ENCODE measurements at regions not wholly inside any gene's neighbourhood (a gene's known extent, or its start where the extent isn't known, plus 50 kb on each side); places are given as distances from the start of the nearest gene placed in this dataset.
A peak's percentile ranks its signal among the peaks of the same experiment; 100 is the strongest.
"Not testable (repeated sequence)": the region's sequence is repeated elsewhere in the genome, so short reads cannot be mapped to it uniquely, and the experiment has no call there.

GRCh38 chr18:10143596-10143995 lies 229.8 kb downstream of the VAPA start:
- no peak for DNase-seq

- DNase-seq = no peak
These were observed 231.7 kb downstream of the VAPA start for GRCh38 chr18:10145546-10145945.

GRCh38 chr18:10147226-10147625 lies 233.4 kb downstream of the VAPA start:
- DNase-seq = no peak

DNA sequence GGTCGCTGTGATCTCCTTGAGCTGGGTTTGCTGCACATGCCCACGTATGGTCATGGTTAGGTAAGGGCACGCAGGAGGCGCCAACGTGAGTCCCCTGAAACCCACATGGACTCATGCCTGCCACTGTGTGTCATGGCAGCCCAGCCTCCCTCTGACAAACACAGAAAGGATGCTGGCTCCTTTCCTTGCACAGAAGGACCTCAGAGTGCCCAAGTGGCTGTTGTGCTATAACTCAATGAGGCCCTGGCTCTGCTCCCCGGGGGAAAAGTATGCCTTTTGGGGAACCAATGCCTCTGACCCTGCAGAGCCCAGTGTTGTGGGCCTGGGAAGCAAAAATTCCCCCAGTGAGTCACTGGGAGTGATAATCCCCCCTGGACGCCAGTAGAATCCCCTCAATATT lies 233.9 kb downstream of the VAPA start:
- no peak for DNase-seq

GRCh38 chr18:10148189-10148929 lies 234.5 kb downstream of the VAPA start:
- no peak for DNase-seq

DNA sequence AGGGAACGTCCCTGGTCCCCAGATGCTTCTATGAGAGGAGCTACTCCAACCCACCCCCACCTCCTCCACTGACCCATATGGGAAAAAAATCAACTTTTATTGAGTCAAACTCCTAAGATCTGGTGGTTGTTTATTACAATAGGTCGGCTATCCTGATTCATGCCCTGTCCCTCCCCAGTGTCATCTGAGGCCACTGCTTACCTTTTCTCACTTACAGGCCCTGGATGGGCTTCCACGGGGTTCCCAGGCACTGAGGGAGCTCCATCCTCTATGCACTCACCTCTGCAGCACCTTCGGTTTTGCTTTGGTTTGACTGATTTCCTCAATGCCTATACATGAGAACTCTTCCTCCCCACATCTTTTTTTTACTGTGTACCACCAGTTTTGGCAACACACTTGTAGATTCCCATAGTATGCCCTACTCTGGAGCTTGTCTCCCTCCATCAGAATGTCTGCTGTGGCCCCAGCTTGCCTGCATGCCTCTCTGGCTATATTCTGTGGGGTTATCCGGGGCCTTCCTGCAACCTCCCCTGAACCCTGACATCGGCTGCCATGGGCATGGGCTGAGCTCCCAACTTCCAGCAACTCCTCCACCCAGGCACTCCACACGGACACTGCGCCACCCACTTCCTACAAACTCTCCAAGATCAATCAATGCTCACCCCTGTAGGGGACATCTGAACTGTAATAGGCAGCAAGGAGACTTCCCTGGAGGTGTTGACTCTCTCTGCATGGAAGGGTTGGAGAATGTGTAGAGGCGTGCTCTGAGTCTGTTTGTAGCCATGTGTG lies 236.1 kb downstream of the VAPA start:
- DNase-seq = no peak

DNA sequence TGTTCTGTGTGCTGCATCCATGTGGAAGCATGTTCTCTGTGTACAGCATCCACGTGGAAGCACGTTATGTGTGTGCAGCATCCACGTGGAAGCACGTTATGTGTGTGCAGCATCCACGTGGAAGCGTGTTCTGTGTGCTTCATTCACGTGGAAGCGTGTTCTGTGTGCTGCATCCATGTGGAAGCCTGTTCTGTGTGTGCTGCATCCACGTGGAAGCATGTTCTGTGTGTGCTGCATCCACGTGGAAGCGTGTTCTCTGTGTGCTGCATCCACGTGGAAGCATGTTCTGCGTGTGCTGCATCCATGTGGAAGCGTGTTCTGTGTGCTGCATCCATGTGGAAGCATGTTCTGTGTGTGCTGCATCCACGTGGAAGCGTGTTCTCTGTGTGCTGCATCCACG lies 236.8 kb downstream of the VAPA start:
- not testable (repeated sequence) for DNase-seq

DNA sequence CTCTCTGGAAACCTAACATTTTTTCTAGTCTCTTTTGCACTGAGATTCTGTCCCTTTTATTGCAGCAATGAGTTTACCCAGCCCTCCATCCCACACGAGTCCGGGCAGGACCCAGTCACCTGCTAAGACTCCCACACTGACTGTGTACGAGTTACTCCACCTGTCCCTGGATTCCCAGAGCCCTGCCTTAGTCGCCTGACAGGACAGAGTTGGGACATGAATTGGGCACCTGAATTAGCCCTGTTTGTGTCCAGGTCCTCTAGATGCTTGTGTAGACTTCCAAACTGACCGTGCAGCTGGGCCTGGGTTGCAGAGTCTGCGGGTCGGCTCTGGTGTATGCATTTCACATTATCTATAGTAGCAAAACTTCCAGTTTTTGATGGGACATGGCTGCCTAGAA lies 238.7 kb downstream of the VAPA start:
- DNase-seq = no peak

GRCh38 chr18:10153924-10154752 lies 240.3 kb downstream of the VAPA start:
- no peak for DNase-seq

GRCh38 chr18:10157706-10158105 lies 243.9 kb downstream of the VAPA start:
- peak; percentile 7 for DNase-seq

DNA sequence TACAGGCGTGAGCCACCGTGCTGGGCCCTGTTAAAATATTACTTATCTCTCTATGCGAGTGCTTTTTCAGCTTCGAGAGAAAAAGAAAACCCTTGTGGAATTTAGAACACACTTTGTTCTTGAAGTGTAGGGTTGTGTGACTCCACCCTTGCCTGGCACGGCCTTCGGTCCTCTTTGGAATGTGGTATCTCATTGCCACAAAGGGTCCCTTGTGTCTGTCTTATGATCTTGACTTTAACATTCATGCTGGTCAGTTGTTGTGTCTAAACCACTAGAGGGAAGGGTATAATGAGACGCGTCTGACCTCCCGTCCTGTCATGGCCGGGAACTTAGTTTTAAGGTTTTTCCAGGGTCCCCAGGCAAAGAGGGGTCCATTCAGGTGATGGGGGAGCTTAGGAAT lies 246.4 kb downstream of the VAPA start:
- DNase-seq = no peak

- DNase-seq = no peak
These were observed 247.5 kb downstream of the VAPA start for GRCh38 chr18:10161315-10161714.

DNA sequence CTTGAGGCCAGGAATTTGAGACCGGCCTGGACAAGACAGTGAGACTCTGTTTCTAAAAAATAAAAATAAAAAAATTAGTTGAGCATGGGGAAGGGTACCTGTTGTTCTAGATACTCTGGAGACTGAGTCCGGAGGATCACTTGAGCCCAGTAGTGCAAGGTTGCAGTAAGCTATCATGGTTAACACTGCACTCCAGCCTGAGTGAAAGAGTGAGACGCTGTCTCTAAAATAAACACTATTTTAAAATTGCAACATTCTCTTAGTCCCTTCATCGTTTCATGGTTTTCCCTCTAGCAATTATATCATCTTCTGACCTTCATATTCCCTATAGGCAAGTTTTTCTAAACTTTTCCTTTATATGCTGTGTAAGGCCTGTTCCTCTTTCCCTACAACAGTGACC lies 248.5 kb downstream of the VAPA start:
- DNase-seq = no peak

GRCh38 chr18:10164271-10165071 lies 250.7 kb downstream of the VAPA start:
- DNase-seq = peak; percentile 82

DNA sequence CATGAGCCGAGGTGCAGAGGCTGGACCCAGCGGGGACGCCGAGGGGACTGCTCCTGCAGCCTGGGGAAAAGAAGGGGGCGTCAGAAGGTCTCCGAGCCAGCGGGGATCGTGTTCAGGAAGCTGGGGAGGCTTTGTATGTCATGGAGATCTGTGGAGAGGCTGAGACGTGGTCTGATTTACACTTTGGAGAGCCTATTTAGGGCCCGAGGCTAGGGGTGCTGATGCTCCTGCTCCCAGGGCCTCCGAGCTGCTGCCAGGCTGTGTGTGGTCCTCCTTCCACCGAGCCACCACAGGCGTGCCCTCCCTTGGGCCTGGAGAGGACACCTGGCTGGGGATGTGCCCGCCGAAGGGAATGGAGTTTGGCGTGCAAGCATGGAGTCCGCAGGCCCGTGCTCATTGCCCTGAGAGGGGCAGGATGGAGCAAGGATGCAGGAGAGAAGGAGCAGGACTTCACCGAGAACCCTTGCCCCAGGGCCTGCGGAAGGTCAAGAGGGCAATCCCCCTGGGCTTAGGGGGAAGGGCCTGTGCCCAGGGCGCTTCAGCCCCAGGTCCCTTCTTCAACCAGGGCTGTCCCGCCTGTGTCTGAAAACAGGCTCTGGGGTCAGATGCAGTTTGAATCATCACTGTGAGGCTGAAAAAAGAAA lies 252.5 kb downstream of the VAPA start:
- DNase-seq = no peak

- DNase-seq = no peak
These were observed 253.9 kb downstream of the VAPA start for GRCh38 chr18:10167759-10168158.

GRCh38 chr18:10168477-10168876 lies 254.7 kb downstream of the VAPA start:
- DNase-seq = no peak

DNA sequence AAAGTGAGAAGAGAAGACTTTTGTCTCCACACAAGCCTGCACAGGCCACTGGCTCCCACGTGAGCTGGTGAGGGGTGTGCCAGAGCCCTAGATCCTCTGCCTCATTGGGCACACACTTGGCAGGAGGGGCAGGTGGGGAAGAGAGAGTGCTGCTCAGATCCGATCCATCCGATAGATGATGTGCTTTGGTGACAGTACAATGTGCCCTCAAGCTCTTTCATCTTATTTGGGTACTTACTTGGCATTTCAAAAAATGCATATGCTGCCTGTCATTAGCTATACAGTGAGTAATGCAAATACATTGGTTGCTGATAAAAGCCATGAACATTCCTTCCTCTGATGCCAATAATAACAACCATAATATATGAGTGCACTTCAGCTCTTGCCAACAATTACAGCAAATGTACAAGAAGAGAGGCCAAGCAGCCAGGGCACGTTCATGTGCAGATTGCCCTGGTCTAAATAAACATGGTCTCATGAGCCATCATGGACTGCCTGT lies 255.3 kb downstream of the VAPA start:
- no peak for DNase-seq

- DNase-seq = no peak
These were observed 256.0 kb downstream of the VAPA start for GRCh38 chr18:10169814-10170213.

DNA sequence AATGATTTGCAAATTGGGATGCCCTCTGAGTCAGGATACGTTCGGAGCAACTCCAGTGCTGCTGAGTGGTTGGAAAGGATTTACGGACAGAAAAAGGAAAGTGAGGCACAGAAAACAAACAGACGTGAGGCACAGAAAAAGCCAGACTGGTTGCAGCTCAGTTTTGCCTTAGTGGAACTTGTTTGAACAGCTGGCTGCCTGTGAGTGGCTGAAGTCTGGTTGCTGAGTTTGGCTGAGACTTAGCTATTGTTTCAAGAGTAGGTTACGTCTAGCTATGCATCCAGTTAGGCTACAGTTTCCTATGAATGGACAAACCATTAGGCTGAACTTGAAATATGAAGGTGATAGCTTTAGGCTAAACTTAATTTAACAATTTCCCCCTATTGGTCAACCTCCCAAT lies 256.6 kb downstream of the VAPA start:
- DNase-seq = no peak

- DNase-seq = not testable (repeated sequence)
These were observed 261.5 kb downstream of the VAPA start for GRCh38 chr18:10175333-10175732.

- not testable (repeated sequence) for DNase-seq
These were observed 265.5 kb downstream of the VAPA start for GRCh38 chr18:10179326-10179725.

Measured in NCI-H82 (cell line).